PC-3 (cell line): ENCODE measurements at regions not wholly inside any gene's neighbourhood (a gene's known extent, or its start where the extent isn't known, plus 50 kb on each side); places are given as distances from the start of the nearest gene placed in this dataset.

ENCODE experiments used
- EZH2 ChIP-seq: fragments of 300-600 bp; sonication (generic); IDR thresholded peaks from one replicate; pipeline ENCODE4 v1.6.1; 2017; ENCODE audit warnings: antibody characterized with exemption, mild to moderate bottlenecking, low read length; ENCODE audit not compliant: unreplicated experiment
- EZH2phosphoT487 ChIP-seq: fragments of 300-600 bp; sonication (generic); IDR thresholded peaks from 2 replicates; pipeline ENCODE4 v1.6.1; 2018; ENCODE audit warnings: mild to moderate bottlenecking, antibody characterized with exemption, low read length, borderline replicate concordance
- TF ChIP-seq, protein P1 (sequence below): fragments of 300-600 bp; sonication (generic); conservative IDR thresholded peaks from 2 replicates; pipeline ENCODE4 v1.5.1; 2017; ENCODE audit warnings: antibody characterized with exemption, low read depth, mild to moderate bottlenecking, low read length

DNA sequence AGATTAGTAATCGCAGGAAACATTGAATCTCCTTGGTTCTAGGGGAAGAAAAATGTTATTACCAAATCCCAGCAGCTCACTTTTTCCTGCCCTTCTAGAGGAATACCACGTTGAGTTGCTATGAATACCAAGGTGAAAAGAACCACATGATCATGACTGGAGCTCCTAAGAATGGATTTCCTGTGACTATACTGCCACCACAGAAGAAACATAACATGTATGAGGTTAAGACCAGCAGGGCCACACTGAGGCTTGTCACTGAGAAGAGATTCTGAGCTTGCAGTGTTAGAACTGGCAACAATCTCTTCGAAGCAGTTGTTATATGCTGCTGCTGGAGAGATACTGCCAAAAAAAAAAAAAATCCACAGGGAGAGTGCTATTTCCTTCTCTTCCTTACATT is 1235.3 kb downstream of the FSTL5 start:
- TF ChIP-seq EZH2, result no peak
- TF ChIP-seq, protein P1, sequence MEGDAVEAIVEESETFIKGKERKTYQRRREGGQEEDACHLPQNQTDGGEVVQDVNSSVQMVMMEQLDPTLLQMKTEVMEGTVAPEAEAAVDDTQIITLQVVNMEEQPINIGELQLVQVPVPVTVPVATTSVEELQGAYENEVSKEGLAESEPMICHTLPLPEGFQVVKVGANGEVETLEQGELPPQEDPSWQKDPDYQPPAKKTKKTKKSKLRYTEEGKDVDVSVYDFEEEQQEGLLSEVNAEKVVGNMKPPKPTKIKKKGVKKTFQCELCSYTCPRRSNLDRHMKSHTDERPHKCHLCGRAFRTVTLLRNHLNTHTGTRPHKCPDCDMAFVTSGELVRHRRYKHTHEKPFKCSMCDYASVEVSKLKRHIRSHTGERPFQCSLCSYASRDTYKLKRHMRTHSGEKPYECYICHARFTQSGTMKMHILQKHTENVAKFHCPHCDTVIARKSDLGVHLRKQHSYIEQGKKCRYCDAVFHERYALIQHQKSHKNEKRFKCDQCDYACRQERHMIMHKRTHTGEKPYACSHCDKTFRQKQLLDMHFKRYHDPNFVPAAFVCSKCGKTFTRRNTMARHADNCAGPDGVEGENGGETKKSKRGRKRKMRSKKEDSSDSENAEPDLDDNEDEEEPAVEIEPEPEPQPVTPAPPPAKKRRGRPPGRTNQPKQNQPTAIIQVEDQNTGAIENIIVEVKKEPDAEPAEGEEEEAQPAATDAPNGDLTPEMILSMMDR, result no peak
- TF ChIP-seq EZH2phosphoT487, result no peak
